DND-41 (cell line): ENCODE measurements at regions not wholly inside any gene's neighbourhood (a gene's known extent, or its start where the extent isn't known, plus 50 kb on each side); places are given as distances from the start of the nearest gene placed in this dataset.

Experiments
- CTCF ChIP-seq: IDR thresholded peaks from 2 replicates; pipeline ENCODE4 v1.5.1; 2012; ENCODE audit warnings: borderline replicate concordance, low read length, moderate library complexity, mild to moderate bottlenecking; ENCODE audit not compliant: poor library complexity, severe bottlenecking; ENCODE audit errors: extremely low read depth
- EZH2 ChIP-seq: IDR thresholded peaks from 3 replicates; pipeline ENCODE4 v1.6.1; 2012; ENCODE audit warnings: borderline replicate concordance, low read depth, mild to moderate bottlenecking, moderate library complexity, low read length, inconsistent platforms; ENCODE audit not compliant: severe bottlenecking

GRCh38 chr9:92224177-92224576 is 69.3 kb downstream of the IARS1 start:
- no peak for TF ChIP-seq CTCF
- no peak for TF ChIP-seq EZH2
